GM18519 (cell line): ENCODE measurements at regions not wholly inside any gene's neighbourhood (a gene's known extent, or its start where the extent isn't known, plus 50 kb on each side); places are given as distances from the start of the nearest gene placed in this dataset.

ENCODE experiments used
- ATAC-seq: cut with Tn5 transposase; IDR thresholded peaks from one replicate; pipeline ENCODE4 v1.9.1; 2021; ENCODE audit warnings: mild to moderate bottlenecking, moderate library complexity; ENCODE audit not compliant: unreplicated experiment, low FRiP score

- no peak for ATAC-seq
Observed at GRCh38 chr11:36807871-36808270, 209.8 kb upstream of the RAG2 start.

- ATAC-seq = no peak
Observed at GRCh38 chr11:36803084-36803483, 205.0 kb upstream of the RAG2 start.

- no peak for ATAC-seq
Observed at GRCh38 chr11:36792996-36793914, 195.2 kb upstream of the RAG2 start.

DNA sequence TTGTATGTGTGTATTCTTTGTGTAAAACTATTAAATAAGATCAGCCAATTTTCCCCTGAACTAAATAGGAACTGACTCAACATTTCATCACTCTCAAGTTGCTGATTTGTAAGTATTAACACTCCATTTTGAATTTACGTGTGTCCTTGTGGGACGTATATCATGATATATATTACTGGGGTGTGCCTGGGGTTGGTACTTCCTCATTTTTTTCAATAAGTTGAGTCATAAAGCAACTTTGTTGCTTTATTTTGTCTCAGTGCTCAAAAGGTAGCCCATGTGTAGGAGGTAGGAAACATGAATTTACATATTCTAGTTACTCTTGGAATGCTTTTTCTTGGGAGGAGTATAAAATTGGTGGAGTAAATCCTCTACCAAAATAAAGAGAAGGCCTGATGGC, 193.9 kb upstream of the RAG2 start:
- ATAC-seq = peak; percentile 58

DNA sequence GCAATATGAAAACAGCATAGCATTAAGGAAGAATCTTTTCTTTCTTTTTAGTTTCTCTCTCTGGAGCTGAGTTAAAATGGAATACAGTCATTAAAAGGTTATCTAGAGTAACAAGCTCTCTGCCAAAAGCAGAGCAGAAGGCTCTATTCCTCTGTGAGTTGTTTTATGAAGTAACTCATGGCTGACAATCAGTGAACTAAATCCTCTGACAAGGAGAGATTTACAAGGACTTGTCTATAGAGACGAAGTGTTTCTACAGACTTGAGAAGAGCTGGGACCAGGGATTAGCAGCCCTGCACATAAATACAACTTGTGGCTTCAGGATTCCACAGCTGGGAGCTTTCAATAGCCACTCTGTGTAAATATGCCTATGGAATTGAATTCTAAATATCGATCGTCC, 192.5 kb upstream of the RAG2 start:
- no peak for ATAC-seq

- ATAC-seq = no peak
Observed at GRCh38 chr11:36783808-36784207, 185.8 kb upstream of the RAG2 start.

GRCh38 chr11:36779791-36780190, 181.8 kb upstream of the RAG2 start:
- ATAC-seq = no peak

GRCh38 chr11:36777311-36777710, 179.3 kb upstream of the RAG2 start:
- ATAC-seq = no peak

DNA sequence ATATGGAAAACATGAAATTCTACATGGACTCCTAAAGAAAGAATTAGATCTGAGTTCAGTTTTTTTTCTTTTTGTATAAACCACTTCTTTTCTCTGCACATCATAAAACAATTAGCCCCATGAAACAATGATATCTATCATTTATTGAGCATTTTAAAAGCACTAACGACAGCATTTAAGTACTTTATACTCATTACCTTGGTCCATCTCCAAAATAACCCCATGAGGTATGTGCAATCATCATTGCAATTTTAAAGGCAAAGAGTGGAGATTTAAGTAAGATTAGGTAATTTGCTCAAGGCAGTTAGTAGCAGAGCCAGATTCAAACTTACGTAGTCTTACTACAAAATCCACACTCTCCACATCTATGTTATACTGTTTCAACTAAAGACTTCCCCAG, 177.7 kb upstream of the RAG2 start:
- no peak for ATAC-seq

- no peak for ATAC-seq
Observed at GRCh38 chr11:36775130-36775529, 177.1 kb upstream of the RAG2 start.

GRCh38 chr11:36774603-36775002, 176.6 kb upstream of the RAG2 start:
- ATAC-seq = no peak

- peak; percentile 86 for ATAC-seq
Observed at GRCh38 chr11:36763187-36763586, 165.2 kb upstream of the RAG2 start.

- no peak for ATAC-seq
Observed at GRCh38 chr11:36757075-36757474, 159.0 kb upstream of the RAG2 start.

DNA sequence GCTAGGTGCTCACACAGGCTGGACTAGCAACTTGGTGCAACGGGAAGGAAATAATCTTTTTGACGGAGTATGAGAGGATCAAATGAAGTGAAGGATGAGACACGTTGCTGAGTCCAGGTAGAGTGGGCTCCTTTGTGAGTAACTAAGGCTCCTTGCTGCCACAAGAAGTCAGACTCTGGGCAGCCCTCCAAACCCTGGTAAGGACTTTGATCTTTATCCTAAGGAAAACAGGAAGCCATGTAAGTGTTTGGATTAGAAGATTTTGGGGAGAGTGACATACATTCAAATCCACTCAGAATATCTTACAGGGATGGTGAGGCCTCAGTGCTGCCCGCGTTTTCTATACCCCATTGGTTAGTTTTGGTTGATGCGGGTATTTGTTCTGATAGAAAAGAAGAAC, 155.9 kb upstream of the RAG2 start:
- no peak for ATAC-seq

DNA sequence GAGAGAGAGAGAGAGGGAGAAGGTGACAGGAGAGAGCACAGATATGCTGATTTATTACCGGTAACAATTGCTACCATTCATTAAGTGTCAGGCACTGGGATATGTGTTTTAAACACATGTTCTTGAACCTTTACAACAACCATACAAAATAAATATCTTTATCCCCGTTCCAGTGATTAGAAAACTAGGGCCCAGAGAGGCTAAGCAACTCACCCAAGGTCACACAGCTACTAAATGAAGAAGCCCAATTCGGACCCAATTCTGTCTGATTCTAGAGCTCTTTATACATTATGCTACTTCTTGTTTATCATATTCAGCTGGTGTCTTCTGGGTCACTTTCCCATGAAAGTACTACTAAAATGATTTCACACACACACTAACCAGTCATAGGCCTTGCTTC, 154.0 kb upstream of the RAG2 start:
- ATAC-seq = no peak

GRCh38 chr11:36751335-36751781, 153.3 kb upstream of the RAG2 start:
- ATAC-seq = no peak

DNA sequence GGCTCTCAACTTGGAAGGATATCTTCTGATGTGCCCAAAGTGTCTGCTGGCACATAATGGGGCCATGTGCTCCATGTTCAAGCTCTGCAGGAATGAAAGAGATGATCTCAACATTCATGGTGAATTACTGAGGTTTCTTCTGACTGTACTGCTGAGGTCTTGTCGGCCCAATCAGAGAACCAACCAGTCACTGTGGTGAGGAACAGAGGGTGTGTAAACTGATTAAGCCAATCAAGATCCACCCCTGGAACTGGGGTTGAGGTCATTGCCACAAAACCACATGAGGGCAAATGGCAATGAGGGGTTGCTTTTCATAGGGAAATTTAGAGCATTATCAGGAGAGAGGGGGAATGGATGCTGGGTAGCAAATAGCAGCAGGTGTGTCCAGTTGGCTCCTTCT, 152.3 kb upstream of the RAG2 start:
- no peak for ATAC-seq

GRCh38 chr11:36748836-36749235, 150.8 kb upstream of the RAG2 start:
- no peak for ATAC-seq

DNA sequence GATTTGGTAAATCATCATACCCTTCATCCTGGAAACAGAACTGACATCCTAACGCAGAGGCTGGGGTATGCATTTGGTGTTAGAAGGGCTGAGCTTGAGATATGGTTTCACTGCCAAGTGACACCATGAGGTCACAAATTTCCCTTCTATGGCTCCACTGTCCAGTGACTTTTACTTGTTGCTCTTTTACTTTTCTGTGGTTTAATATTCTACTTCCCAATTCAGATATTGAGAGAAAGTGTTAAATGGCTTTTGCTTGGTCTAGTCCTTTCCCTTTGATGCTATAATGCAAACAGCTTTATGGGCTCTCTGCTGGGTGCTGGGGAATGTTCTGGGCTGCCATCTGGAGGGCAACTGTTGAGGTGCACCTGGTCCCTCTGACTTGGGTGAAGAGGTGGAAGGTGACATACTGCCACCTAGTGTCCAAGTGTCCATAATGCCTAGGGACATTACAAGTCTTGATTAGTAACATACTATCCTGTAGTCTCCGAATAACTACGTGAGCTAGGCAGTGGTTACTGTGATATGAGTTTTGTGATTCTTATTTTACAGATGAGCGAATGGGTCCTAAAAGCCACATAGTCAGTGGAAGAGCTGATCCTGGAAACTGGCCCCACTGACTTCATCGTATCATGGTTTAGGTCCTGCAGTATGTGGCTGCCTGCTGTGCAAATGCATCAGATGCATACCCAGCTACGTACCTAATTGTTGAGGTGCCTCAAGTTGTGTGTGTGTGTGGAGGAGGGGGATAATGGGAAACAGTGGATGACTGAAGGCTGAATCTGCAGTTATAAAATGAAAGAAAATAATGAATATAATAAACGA, 149.1 kb upstream of the RAG2 start:
- ATAC-seq = peak; percentile 75

DNA sequence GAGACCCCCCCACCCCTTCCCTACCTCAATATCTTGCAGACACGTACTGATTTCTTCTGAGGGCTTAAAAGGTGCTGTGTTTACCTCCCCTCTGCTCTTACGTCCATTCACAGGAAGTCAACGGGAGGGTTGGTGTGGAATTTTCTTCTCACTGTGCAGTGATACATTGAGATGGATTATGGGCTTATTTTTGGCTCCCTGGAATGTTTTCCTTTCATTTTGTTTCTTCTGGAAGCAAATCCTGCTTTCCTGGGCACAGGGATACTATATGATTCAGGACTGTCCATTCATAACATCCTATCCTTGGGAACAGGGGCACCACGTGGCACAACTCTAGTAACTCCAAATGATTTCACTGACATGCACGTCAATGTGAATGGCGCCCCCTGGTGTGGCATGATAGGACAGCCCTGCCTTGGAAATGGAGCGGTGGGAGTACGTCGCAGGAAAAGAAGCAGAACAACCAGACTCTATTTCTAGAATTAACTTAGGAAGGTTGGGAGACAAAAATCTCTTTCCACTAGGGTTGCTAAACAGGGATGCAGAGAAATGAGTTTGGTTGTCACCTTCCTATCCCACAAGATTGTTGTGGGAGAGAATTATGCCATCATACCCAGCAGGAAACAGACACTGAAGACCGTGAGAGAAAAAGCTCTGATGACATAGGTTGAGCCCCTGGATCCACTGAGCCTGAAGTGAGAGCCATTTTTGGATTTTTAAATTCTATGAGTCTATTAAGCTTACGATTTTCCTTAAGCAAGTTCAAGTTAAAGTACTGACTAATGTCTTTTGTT, 146.5 kb upstream of the RAG2 start:
- ATAC-seq = no peak

DNA sequence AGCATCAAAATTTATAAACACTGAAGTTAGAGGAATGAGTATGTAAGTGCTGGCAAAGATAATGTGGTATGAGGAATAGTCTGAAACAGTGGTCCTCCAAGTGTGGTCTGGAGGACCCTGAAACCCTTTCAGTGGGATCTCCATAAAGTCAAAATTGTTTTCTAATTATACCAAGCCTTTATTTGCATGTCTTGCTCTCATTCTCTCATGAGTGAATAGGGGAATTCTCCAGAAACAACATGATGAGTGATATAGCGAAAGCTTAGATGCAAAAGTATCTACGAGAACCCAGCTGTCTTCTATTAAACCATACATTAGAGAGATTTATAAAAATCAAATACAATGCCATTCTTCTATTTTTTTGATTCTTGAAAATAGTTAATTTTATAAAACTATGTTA, 145.0 kb upstream of the RAG2 start:
- peak; percentile 73 for ATAC-seq
